T-helper 2 cell treated with Interferon-gamma antibody and Interleukin-4, amounts not matched to agents 5 μg/mL and 100 μg/mL, for 36 hours (primary cell): ENCODE measurements at regions not wholly inside any gene's neighbourhood (a gene's known extent, or its start where the extent isn't known, plus 50 kb on each side); places are given as distances from the start of the nearest gene placed in this dataset.

ENCODE experiments used
- DNase-seq: peaks from one replicate; pipeline ENCODE4 v3.0.0; 2021; ENCODE audit warnings: low spot score
- H3K27ac Mint-ChIP-seq: one replicate; pipeline ENCODE4 v1.8.0; 2021; ENCODE audit warnings: mild to moderate bottlenecking, mixed read lengths
- H3K27me3 Mint-ChIP-seq: one replicate; pipeline ENCODE4 v1.8.0; 2021; ENCODE audit warnings: low read depth, mixed read lengths
- H3K36me3 Mint-ChIP-seq: one replicate; pipeline ENCODE4 v1.8.0; 2021; ENCODE audit warnings: low read depth, mixed read lengths
- H3K4me1 Mint-ChIP-seq: one replicate; pipeline ENCODE4 v1.8.0; 2021; ENCODE audit warnings: low read depth, mixed read lengths
- H3K4me3 Mint-ChIP-seq: one replicate; pipeline ENCODE4 v1.8.0; 2022; ENCODE audit warnings: mild to moderate bottlenecking, moderate library complexity, mixed read lengths
- H3K9me3 Mint-ChIP-seq: one replicate; pipeline ENCODE4 v1.8.0; 2021; ENCODE audit warnings: mixed read lengths

GRCh38 chr5:98424681-98425450, 348.6 kb upstream of the RGMB start:
- Mint-ChIP-seq H3K27ac (no peak overlapping the region), H3K4me1 (peaks cover 9% of the 10 kb centered on the region), H3K36me3 (no peaks in the 10 kb centered on the region), H3K4me3 (no peak overlapping the region), H3K27me3 (peaks cover under 1% of the 10 kb centered on the region), H3K9me3 (no peaks in the 10 kb centered on the region)
- no peak for DNase-seq

- no peak for DNase-seq
- Mint-ChIP-seq H3K9me3 (no peaks in the 10 kb centered on the region), H3K4me1 (peaks cover 9% of the 10 kb centered on the region), H3K36me3 (no peaks in the 10 kb centered on the region), H3K27me3 (peaks cover 2% of the 10 kb centered on the region), H3K4me3 (no peak overlapping the region), H3K27ac (no peak overlapping the region)
Observed at GRCh38 chr5:98425640-98426039, 347.8 kb upstream of the RGMB start.

- Mint-ChIP-seq H3K36me3 (no peaks in the 10 kb centered on the region), H3K27me3 (peaks cover 2% of the 10 kb centered on the region), H3K4me3 (no peak overlapping the region), H3K9me3 (no peaks in the 10 kb centered on the region), H3K4me1 (peaks cover 9% of the 10 kb centered on the region), H3K27ac (no peak overlapping the region)
- DNase-seq: no peak
Observed at GRCh38 chr5:98428806-98429205, 344.7 kb upstream of the RGMB start.

GRCh38 chr5:98432378-98432777, 341.1 kb upstream of the RGMB start:
- Mint-ChIP-seq H3K27ac (no peak overlapping the region), H3K36me3 (no peaks in the 10 kb centered on the region), H3K4me1 (peaks cover 9% of the 10 kb centered on the region), H3K27me3 (peaks cover 2% of the 10 kb centered on the region), H3K4me3 (no peak overlapping the region), H3K9me3 (no peaks in the 10 kb centered on the region)
- no peak for DNase-seq

- no peak overlapping the region for H3K27ac Mint-ChIP-seq
- peaks cover 2% of the 10 kb centered on the region for H3K27me3 Mint-ChIP-seq
- DNase-seq: no peak
- H3K4me3 Mint-ChIP-seq: no peak overlapping the region
- peaks cover 9% of the 10 kb centered on the region for H3K4me1 Mint-ChIP-seq
- no peaks in the 10 kb centered on the region for H3K36me3 Mint-ChIP-seq
- no peaks in the 10 kb centered on the region for H3K9me3 Mint-ChIP-seq
Observed at GRCh38 chr5:98433022-98433421, 340.4 kb upstream of the RGMB start.

GRCh38 chr5:98433673-98434072, 339.8 kb upstream of the RGMB start:
- Mint-ChIP-seq H3K27ac (no peak overlapping the region), H3K4me1 (peaks cover 5% of the 10 kb centered on the region)
- no peak for DNase-seq

GRCh38 chr5:98436667-98437066, 336.8 kb upstream of the RGMB start:
- Mint-ChIP-seq H3K4me3 (no peak overlapping the region), H3K9me3 (peaks cover 9% of the 10 kb centered on the region), H3K27me3 (no peaks in the 10 kb centered on the region), H3K36me3 (no peaks in the 10 kb centered on the region), H3K4me1 (no peaks in the 10 kb centered on the region), H3K27ac (no peak overlapping the region)
- DNase-seq: no peak

More at GRCh38 chr5:98433673-98434072, 339.8 kb upstream of the RGMB start:
- peaks cover 2% of the 10 kb centered on the region for H3K27me3 Mint-ChIP-seq
- no peak overlapping the region for H3K4me3 Mint-ChIP-seq
- no peaks in the 10 kb centered on the region for H3K36me3 Mint-ChIP-seq
- no peaks in the 10 kb centered on the region for H3K9me3 Mint-ChIP-seq

GRCh38 chr5:98442448-98442847, 331.0 kb upstream of the RGMB start:
- H3K4me3 Mint-ChIP-seq: no peak overlapping the region
- no peak overlapping the region for H3K27ac Mint-ChIP-seq
- no peaks in the 10 kb centered on the region for H3K27me3 Mint-ChIP-seq
- no peaks in the 10 kb centered on the region for H3K36me3 Mint-ChIP-seq
- peaks cover 29% of the 10 kb centered on the region for H3K9me3 Mint-ChIP-seq
- DNase-seq: no peak
- H3K4me1 Mint-ChIP-seq: no peaks in the 10 kb centered on the region

GRCh38 chr5:98443881-98444280, 329.6 kb upstream of the RGMB start:
- Mint-ChIP-seq H3K27me3 (no peaks in the 10 kb centered on the region), H3K4me3 (no peak overlapping the region), H3K27ac (no peak overlapping the region), H3K36me3 (no peaks in the 10 kb centered on the region), H3K9me3 (peaks cover 29% of the 10 kb centered on the region), H3K4me1 (no peaks in the 10 kb centered on the region)
- no peak for DNase-seq

- no peak overlapping the region for H3K27ac Mint-ChIP-seq
- no peaks in the 10 kb centered on the region for H3K4me1 Mint-ChIP-seq
- no peaks in the 10 kb centered on the region for H3K9me3 Mint-ChIP-seq
- no peaks in the 10 kb centered on the region for H3K27me3 Mint-ChIP-seq
- no peak overlapping the region for H3K4me3 Mint-ChIP-seq
- DNase-seq: no peak
- H3K36me3 Mint-ChIP-seq: no peaks in the 10 kb centered on the region
Observed at GRCh38 chr5:98453296-98453695, 320.2 kb upstream of the RGMB start.

- Mint-ChIP-seq H3K27ac (no peak overlapping the region), H3K9me3 (no peaks in the 10 kb centered on the region), H3K27me3 (no peaks in the 10 kb centered on the region), H3K36me3 (no peaks in the 10 kb centered on the region), H3K4me1 (no peaks in the 10 kb centered on the region), H3K4me3 (no peak overlapping the region)
- DNase-seq: no peak
Observed at GRCh38 chr5:98454407-98454806, 319.1 kb upstream of the RGMB start.

GRCh38 chr5:98454904-98455303, 318.6 kb upstream of the RGMB start:
- H3K4me1 Mint-ChIP-seq: no peaks in the 10 kb centered on the region
- H3K9me3 Mint-ChIP-seq: no peaks in the 10 kb centered on the region
- H3K36me3 Mint-ChIP-seq: no peaks in the 10 kb centered on the region
- no peak overlapping the region for H3K27ac Mint-ChIP-seq
- no peaks in the 10 kb centered on the region for H3K27me3 Mint-ChIP-seq
- DNase-seq: no peak
- H3K4me3 Mint-ChIP-seq: no peak overlapping the region

- Mint-ChIP-seq H3K27me3 (no peaks in the 10 kb centered on the region), H3K9me3 (no peaks in the 10 kb centered on the region), H3K4me1 (no peaks in the 10 kb centered on the region), H3K36me3 (no peaks in the 10 kb centered on the region), H3K4me3 (no peak overlapping the region), H3K27ac (no peak overlapping the region)
- DNase-seq: no peak
Observed at GRCh38 chr5:98455665-98456064, 317.8 kb upstream of the RGMB start.

- Mint-ChIP-seq H3K4me3 (no peak overlapping the region), H3K4me1 (no peaks in the 10 kb centered on the region), H3K36me3 (no peaks in the 10 kb centered on the region), H3K27me3 (no peaks in the 10 kb centered on the region), H3K27ac (no peak overlapping the region), H3K9me3 (no peaks in the 10 kb centered on the region)
- no peak for DNase-seq
Observed at GRCh38 chr5:98458004-98458403, 315.5 kb upstream of the RGMB start.

- no peak for DNase-seq
- Mint-ChIP-seq H3K4me1 (no peaks in the 10 kb centered on the region), H3K27me3 (no peaks in the 10 kb centered on the region), H3K9me3 (peaks cover 2% of the 10 kb centered on the region), H3K27ac (no peak overlapping the region), H3K36me3 (no peaks in the 10 kb centered on the region), H3K4me3 (no peak overlapping the region)
Observed at GRCh38 chr5:98458726-98459125, 314.7 kb upstream of the RGMB start.
